ENCODE measurements at regions not wholly inside any gene's neighbourhood (a gene's known extent, or its start where the extent isn't known, plus 50 kb on each side); places are given as distances from the start of the nearest gene placed in this dataset.

- no TSS peak for BruUV-seq (replicated peaks)
- no peaks in the 10 kb centered on the region for H3K27me3 ChIP-seq (ENCODE audit: control insufficient read depth, insufficient read depth, low read length)
- POLR2A ChIA-PET: no interaction called here
- in situ Hi-C loops (cut with HindIII; ENCODE audit: low pct_unique_long_range_greater_than_20kb, low sequenced_read_pairs): no loop called here
- no peak overlapping the region for H3K4me3 ChIP-seq (ENCODE audit: low read depth in 2 of 2, low read length in 2 of 2)
- DNase-seq (ENCODE audit: low read depth, low spot score) (no peak), ATAC-seq (no peak)
- no peaks in the 10 kb centered on the region for H3K4me1 ChIP-seq (ENCODE audit: control insufficient read depth, insufficient read depth, low read length)
- H3K9me3 ChIP-seq (ENCODE audit: control insufficient read depth, insufficient read depth, low read depth, low read length): no peaks in the 10 kb centered on the region
- CTCF ChIA-PET: no interaction called here
- no peak overlapping the region for H3K27ac ChIP-seq (ENCODE audit: low read length)
- H3K36me3 ChIP-seq (ENCODE audit: control insufficient read depth, insufficient read depth, low read length): no peaks in the 10 kb centered on the region
- intact Hi-C loops (cut with micrococcal nuclease; ENCODE audit: unreplicated experiment): no loop called here
- TF ChIP-seq CTCF (IDR thresholded peaks at IDR 0.05) (no peak), POLR2AphosphoS5 (IDR thresholded peaks at IDR 0.05; ENCODE audit: low read depth, low read length) (no peak), REST (IDR thresholded peaks at IDR 0.05; ENCODE audit: insufficient read depth in 1 of 2, low read depth in 2 of 2, low read length in 1 of 2) (no peak), TCF7L2 (IDR thresholded peaks at IDR 0.05; ENCODE audit: low read depth, low read length) (no peak), SIN3A (IDR thresholded peaks at IDR 0.05; ENCODE audit: borderline replicate concordance, insufficient read depth, low read depth, low read length) (no peak)
These were observed 1121.9 kb downstream of the CDH8 start for GRCh38 chr16:60914334-60914733.

GRCh38 chr16:60907645-60908044 is 1128.6 kb downstream of the CDH8 start:
- DNase-seq (ENCODE audit: low read depth, low spot score): no peak
- Histone ChIP-seq H3K4me1 (ENCODE audit: control insufficient read depth, insufficient read depth, low read length) (no peaks in the 10 kb centered on the region), H3K27ac (ENCODE audit: low read length) (no peak overlapping the region), H3K36me3 (ENCODE audit: control insufficient read depth, insufficient read depth, low read length) (no peaks in the 10 kb centered on the region), H3K27me3 (ENCODE audit: control insufficient read depth, insufficient read depth, low read length) (no peaks in the 10 kb centered on the region), H3K4me3 (ENCODE audit: low read depth in 2 of 2, low read length in 2 of 2) (no peak overlapping the region), H3K9me3 (ENCODE audit: control insufficient read depth, insufficient read depth, low read depth, low read length) (no peaks in the 10 kb centered on the region)
- intact Hi-C loops (cut with micrococcal nuclease; ENCODE audit: unreplicated experiment): no loop called here
- in situ Hi-C loops (cut with HindIII; ENCODE audit: low pct_unique_long_range_greater_than_20kb, low sequenced_read_pairs): no loop called here
- ATAC-seq: no peak
- CTCF ChIA-PET: no interaction called here
- no TSS peak for BruUV-seq (replicated peaks)
- TF ChIP-seq SIN3A (IDR thresholded peaks at IDR 0.05; ENCODE audit: borderline replicate concordance, insufficient read depth, low read depth, low read length): no peak
- TF ChIP-seq POLR2AphosphoS5 (IDR thresholded peaks at IDR 0.05; ENCODE audit: low read depth, low read length): no peak
- no peak for TF ChIP-seq TCF7L2 (IDR thresholded peaks at IDR 0.05; ENCODE audit: low read depth, low read length)
- no peak for TF ChIP-seq CTCF (IDR thresholded peaks at IDR 0.05)
- TF ChIP-seq REST (IDR thresholded peaks at IDR 0.05; ENCODE audit: insufficient read depth in 1 of 2, low read depth in 2 of 2, low read length in 1 of 2): no peak
- POLR2A ChIA-PET: no interaction called here

Measured in Panc1 (cell line).